ENCODE measurements at regions not wholly inside any gene's neighbourhood (a gene's known extent, or its start where the extent isn't known, plus 50 kb on each side); places are given as distances from the start of the nearest gene placed in this dataset.

- Histone ChIP-seq H3K4me2 (ENCODE audit: low read length) (no peak overlapping the region), H3F3A (ENCODE audit: control insufficient read depth, insufficient read depth) (no peaks in the 10 kb centered on the region), H3K9me3 (ENCODE audit: control insufficient read depth, insufficient read depth, low read length) (no peaks in the 10 kb centered on the region), H3K4me1 (ENCODE audit: control insufficient read depth, low read length) (no peaks in the 10 kb centered on the region), H3K27me3 (ENCODE audit: control insufficient read depth, low read length) (no peaks in the 10 kb centered on the region), H4K20me1 (ENCODE audit: control insufficient read depth, insufficient read depth, low read depth, low read length) (no peaks in the 10 kb centered on the region), H3K36me3 (ENCODE audit: control insufficient read depth, low read length) (no peaks in the 10 kb centered on the region), H3K27ac (ENCODE audit: low read depth, low read length) (no peak overlapping the region), H3K4me3 (ENCODE audit: low read length) (no peak overlapping the region), H3K79me2 (ENCODE audit: control insufficient read depth, low read length) (no peaks in the 10 kb centered on the region), H3K9me2 (replicated peaks; ENCODE audit: control insufficient read depth, low read length) (no peaks in the 10 kb centered on the region)
- no peak for TF ChIP-seq CTCF (IDR thresholded peaks at IDR 0.05; ENCODE audit: low read depth, low read length, poor library complexity, severe bottlenecking)
- TF ChIP-seq EZH2phosphoT487 (IDR thresholded peaks at IDR 0.05; ENCODE audit: borderline replicate concordance, low read length), result no peak
Measured at GRCh38 chr9:16314476-16314875, 556.0 kb downstream of the BNC2 start.

GRCh38 chr9:16315720-16316119, 554.8 kb downstream of the BNC2 start:
- Histone ChIP-seq H3K27me3 (ENCODE audit: control insufficient read depth, low read length) (no peaks in the 10 kb centered on the region), H3K79me2 (ENCODE audit: control insufficient read depth, low read length) (no peaks in the 10 kb centered on the region), H3K36me3 (ENCODE audit: control insufficient read depth, low read length) (no peaks in the 10 kb centered on the region), H3K4me1 (ENCODE audit: control insufficient read depth, low read length) (no peaks in the 10 kb centered on the region), H3K27ac (ENCODE audit: low read depth, low read length) (no peak overlapping the region), H3K4me3 (ENCODE audit: low read length) (no peak overlapping the region), H3K9me2 (replicated peaks; ENCODE audit: control insufficient read depth, low read length) (no peaks in the 10 kb centered on the region), H3F3A (ENCODE audit: control insufficient read depth, insufficient read depth) (no peaks in the 10 kb centered on the region), H3K4me2 (ENCODE audit: low read length) (no peak overlapping the region), H3K9me3 (ENCODE audit: control insufficient read depth, insufficient read depth, low read length) (no peaks in the 10 kb centered on the region), H4K20me1 (ENCODE audit: control insufficient read depth, insufficient read depth, low read depth, low read length) (no peaks in the 10 kb centered on the region)
- TF ChIP-seq EZH2phosphoT487 (IDR thresholded peaks at IDR 0.05; ENCODE audit: borderline replicate concordance, low read length) (no peak), CTCF (IDR thresholded peaks at IDR 0.05; ENCODE audit: low read depth, low read length, poor library complexity, severe bottlenecking) (no peak)

GRCh38 chr9:16316456-16316855, 554.0 kb downstream of the BNC2 start:
- no peaks in the 10 kb centered on the region for H3K27me3 ChIP-seq (ENCODE audit: control insufficient read depth, low read length)
- no peaks in the 10 kb centered on the region for H3K9me2 ChIP-seq (replicated peaks; ENCODE audit: control insufficient read depth, low read length)
- H3K27ac ChIP-seq (ENCODE audit: low read depth, low read length), result no peak overlapping the region
- no peaks in the 10 kb centered on the region for H3K79me2 ChIP-seq (ENCODE audit: control insufficient read depth, low read length)
- no peak overlapping the region for H3K4me2 ChIP-seq (ENCODE audit: low read length)
- no peak overlapping the region for H3K4me3 ChIP-seq (ENCODE audit: low read length)
- no peaks in the 10 kb centered on the region for H3F3A ChIP-seq (ENCODE audit: control insufficient read depth, insufficient read depth)
- no peaks in the 10 kb centered on the region for H3K9me3 ChIP-seq (ENCODE audit: control insufficient read depth, insufficient read depth, low read length)
- no peaks in the 10 kb centered on the region for H3K36me3 ChIP-seq (ENCODE audit: control insufficient read depth, low read length)
- no peaks in the 10 kb centered on the region for H3K4me1 ChIP-seq (ENCODE audit: control insufficient read depth, low read length)
- H4K20me1 ChIP-seq (ENCODE audit: control insufficient read depth, insufficient read depth, low read depth, low read length), result no peaks in the 10 kb centered on the region
- no peak for TF ChIP-seq CTCF (IDR thresholded peaks at IDR 0.05; ENCODE audit: low read depth, low read length, poor library complexity, severe bottlenecking)
- TF ChIP-seq EZH2phosphoT487 (IDR thresholded peaks at IDR 0.05; ENCODE audit: borderline replicate concordance, low read length), result no peak
